Right atrium auricular region (tissue), 2 donors: ENCODE measurements at regions not wholly inside any gene's neighbourhood (a gene's known extent, or its start where the extent isn't known, plus 50 kb on each side); places are given as distances from the start of the nearest gene placed in this dataset.

Experiments
- DNase-seq: peaks from one replicate; pipeline ENCODE4 v3.0.0-alpha.2; 2019; ENCODE audit warnings: low spot score
- H3K27ac ChIP-seq, 2 donors: fragments of 200-600 bp; sonication (generic); 1 replicate in 1 of 2; 2 replicates in 1 of 2; pipeline ENCODE4 v1.5.1; 2016 to 2019
- H3K27me3 ChIP-seq, 2 donors: fragments of 200-600 bp; sonication (generic); one replicate each; pipeline versions ENCODE4 v1.5.1 to v1.6.0; 2017 to 2019
- H3K36me3 ChIP-seq: fragments of 200-600 bp; sonication (generic); one replicate; pipeline ENCODE4 v1.5.1; 2016
- H3K4me1 ChIP-seq, 2 donors: fragments of 200-600 bp; sonication (generic); one replicate each; pipeline versions ENCODE4 v1.5.1 to v1.6.0; 2017 to 2019
- H3K4me3 ChIP-seq, 2 donors: fragments of 200-600 bp; sonication (generic); 1 replicate in 1 of 2; 2 replicates in 1 of 2; pipeline ENCODE4 v1.5.1; 2017 to 2019; ENCODE audit warnings: mild to moderate bottlenecking in 1 of 2, moderate library complexity in 1 of 2
- H3K9me3 ChIP-seq, 2 donors: fragments of 200-600 bp; sonication (generic); one replicate each; pipeline ENCODE4 v1.5.1; 2019
- CTCF ChIP-seq, 2 donors: fragments of 200-600 bp; sonication (generic); IDR thresholded peaks; one replicate each; pipeline ENCODE4 v1.5.1; 2019; ENCODE audit warnings: antibody characterized with exemption in 2 of 2

- no peak for TF ChIP-seq CTCF (IDR thresholded peaks at IDR 0.05)
- no peak overlapping the region for H3K27ac ChIP-seq
Measured at GRCh38 chr2:53312721-53313120, 454.9 kb upstream of the CHAC2 start.

GRCh38 chr2:53312181-53312580 is 455.4 kb upstream of the CHAC2 start:
- Histone ChIP-seq H3K9me3 (no peaks in the 10 kb centered on the region), H3K27ac (no peak overlapping the region), H3K4me3 (no peak overlapping the region), H3K4me1 (no peaks in the 10 kb centered on the region), H3K36me3 (no peaks in the 10 kb centered on the region), H3K27me3 (no peaks in the 10 kb centered on the region)
- DNase-seq: no peak
- no peak for TF ChIP-seq CTCF (IDR thresholded peaks at IDR 0.05)

More at GRCh38 chr2:53312721-53313120, 454.9 kb upstream of the CHAC2 start:
- H3K36me3 ChIP-seq: no peaks in the 10 kb centered on the region
- no peaks in the 10 kb centered on the region for H3K4me1 ChIP-seq
- no peak for DNase-seq
- no peaks in the 10 kb centered on the region for H3K27me3 ChIP-seq
- no peaks in the 10 kb centered on the region for H3K9me3 ChIP-seq
- no peak overlapping the region for H3K4me3 ChIP-seq

- H3K9me3 ChIP-seq: no peaks in the 10 kb centered on the region
- DNase-seq: no peak
- no peaks in the 10 kb centered on the region for H3K36me3 ChIP-seq
- H3K4me1 ChIP-seq: no peaks in the 10 kb centered on the region
- no peak overlapping the region for H3K4me3 ChIP-seq
- no peak overlapping the region for H3K27ac ChIP-seq
- TF ChIP-seq CTCF (IDR thresholded peaks at IDR 0.05): no peak
- no peaks in the 10 kb centered on the region for H3K27me3 ChIP-seq
Measured at GRCh38 chr2:53303012-53303578, 464.5 kb upstream of the CHAC2 start.

GRCh38 chr2:53302455-53302854 is 465.1 kb upstream of the CHAC2 start:
- Histone ChIP-seq H3K4me1 (no peaks in the 10 kb centered on the region), H3K27ac (no peak overlapping the region), H3K36me3 (no peaks in the 10 kb centered on the region), H3K27me3 (no peaks in the 10 kb centered on the region), H3K4me3 (no peak overlapping the region), H3K9me3 (no peaks in the 10 kb centered on the region)
- TF ChIP-seq CTCF (IDR thresholded peaks at IDR 0.05): no peak
- no peak for DNase-seq

GRCh38 chr2:53289309-53290006 is 478.1 kb upstream of the CHAC2 start:
- Histone ChIP-seq H3K4me1 (no peaks in the 10 kb centered on the region), H3K27me3 (no peaks in the 10 kb centered on the region), H3K9me3 (no peaks in the 10 kb centered on the region), H3K4me3 (no peak overlapping the region), H3K36me3 (no peaks in the 10 kb centered on the region), H3K27ac (no peak overlapping the region)
- DNase-seq: no peak
- TF ChIP-seq CTCF (IDR thresholded peaks at IDR 0.05): no peak

GRCh38 chr2:53286345-53286744 is 481.3 kb upstream of the CHAC2 start:
- Histone ChIP-seq H3K4me3 (no peak overlapping the region), H3K27me3 (no peaks in the 10 kb centered on the region), H3K9me3 (no peaks in the 10 kb centered on the region), H3K27ac (no peak overlapping the region), H3K4me1 (no peaks in the 10 kb centered on the region), H3K36me3 (no peaks in the 10 kb centered on the region)
- DNase-seq: no peak
- TF ChIP-seq CTCF (IDR thresholded peaks at IDR 0.05): no peak
